ENCODE measurements at regions not wholly inside any gene's neighbourhood (a gene's known extent, or its start where the extent isn't known, plus 50 kb on each side); places are given as distances from the start of the nearest gene placed in this dataset.

DNA sequence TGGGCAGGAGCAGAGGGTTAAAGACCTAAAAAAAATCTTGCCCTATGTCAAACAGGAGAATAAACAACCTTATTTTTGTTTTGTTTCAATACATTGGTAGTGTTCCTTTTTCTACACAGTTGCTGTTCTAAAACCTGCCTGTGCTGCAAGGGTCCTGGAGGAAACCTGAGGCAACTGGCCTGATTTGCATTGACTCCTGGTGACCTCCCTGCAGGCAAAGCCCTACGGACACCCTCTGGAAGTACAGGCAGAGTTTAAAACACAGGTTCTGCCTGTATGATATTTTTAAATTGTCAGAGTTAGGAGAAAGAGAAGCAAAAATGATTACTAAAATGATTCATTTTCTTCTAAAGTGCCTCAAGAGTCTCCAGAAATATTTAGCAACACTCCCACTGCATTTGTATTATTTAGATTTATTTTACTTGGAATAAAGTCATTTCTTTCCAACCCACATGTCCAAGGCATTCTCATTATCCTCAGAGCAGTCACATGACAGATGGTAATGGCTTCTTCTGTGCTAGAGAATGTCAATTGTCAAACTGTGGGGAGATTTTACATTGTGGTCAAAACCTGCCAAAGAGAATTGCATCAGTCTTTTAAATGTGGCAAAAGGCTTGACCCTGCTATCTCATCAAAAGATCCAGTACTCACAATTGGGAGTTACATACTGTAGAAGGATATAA lies 559.6 kb downstream of the CETN3 start:
- TF ChIP-seq TAF1 (IDR thresholded peaks at IDR 0.05; ENCODE audit: borderline replicate concordance, low read depth, low read length): no peak
- TF ChIP-seq POLR2A (IDR thresholded peaks at IDR 0.05; ENCODE audit: low read depth, low read length): no peak

Measured in GM12892 (cell line).